ENCODE measurements at regions not wholly inside any gene's neighbourhood (a gene's known extent, or its start where the extent isn't known, plus 50 kb on each side); places are given as distances from the start of the nearest gene placed in this dataset.
A peak's percentile ranks its signal among the peaks of the same experiment; 100 is the strongest.

- H4K5ac ChIP-seq (ENCODE audit: low read depth, low read length): no peak overlapping the region
- H2BK5ac ChIP-seq (ENCODE audit: low read depth, low read length, poor library complexity, severe bottlenecking): no peak overlapping the region
- H4K91ac ChIP-seq (ENCODE audit: insufficient read depth, low read depth, low read length): no peak overlapping the region
- POLR2A ChIA-PET (ENCODE audit: unreplicated experiment): no interaction called here
- CTCF ChIA-PET: no interaction called here
- H3K9ac ChIP-seq (ENCODE audit: low read depth, low read length): no peak overlapping the region
- H3K36me3 ChIP-seq (ENCODE audit: control insufficient read depth, insufficient read depth, low read length): peaks cover under 1% of the 10 kb centered on the region; the same call in 1 of the 2 replicates
- ATAC-seq (ENCODE audit: low read depth) (no peak), DNase-seq (no peak)
- H3K27me3 ChIP-seq (ENCODE audit: control insufficient read depth, insufficient read depth, low read length): no peaks in the 10 kb centered on the region
- no peak overlapping the region for H3K14ac ChIP-seq (replicated peaks; ENCODE audit: low read depth, low read length)
- H3K18ac ChIP-seq (ENCODE audit: low read depth, low read length): no peak overlapping the region
- H3K4me3 ChIP-seq (ENCODE audit: insufficient read depth, low read depth, low read length): no peak overlapping the region
- no peaks in the 10 kb centered on the region for H3K9me3 ChIP-seq (ENCODE audit: control insufficient read depth, insufficient read depth, low read length)
- H2AK9ac ChIP-seq (replicated peaks; ENCODE audit: low read depth, low read length, poor library complexity): peak overlapping the region; percentile 28
- peaks cover 13% of the 10 kb centered on the region; the same call in 1 of the 2 replicates for H3K4me1 ChIP-seq (ENCODE audit: control insufficient read depth, insufficient read depth, low read length)
- H2AFZ ChIP-seq (replicated peaks; ENCODE audit: low read length, poor library complexity): no peak overlapping the region
- 97% methylated on average over 10 of the region's 20 CpGs; no CpG with 5 or more reads in 1 of the 2 experiments for WGBS, 2 experiments (ENCODE audit: extremely low coverage in 2 of 2, insufficient read length in 1 of 2)
- peaks cover 11% of the 10 kb centered on the region; the same call in 1 of the 2 replicates for H3K9me1 ChIP-seq (ENCODE audit: insufficient read depth, low read length)
- in situ Hi-C loops (cut with MboI; ENCODE audit: low sequenced_read_pairs) (no loop called here), intact Hi-C loops (cut with micrococcal nuclease) (no loop called here), dilution Hi-C loops (cut with HindIII; ENCODE audit: low sequenced_read_pairs, unreplicated experiment) (no loop called here)
- H2AK5ac ChIP-seq (ENCODE audit: low read depth, low read length): no peak overlapping the region
- no peak overlapping the region for H3K4me2 ChIP-seq (ENCODE audit: low read depth, low read length)
- TF ChIP-seq RCOR1 (IDR thresholded peaks at IDR 0.05; ENCODE audit: insufficient replicate concordance, low read length): no peak
- TF ChIP-seq NFE2L2 (IDR thresholded peaks at IDR 0.05; ENCODE audit: low read depth, low read length): no peak
- TF ChIP-seq MAFK (IDR thresholded peaks at IDR 0.05; ENCODE audit: low read depth, low read length): no peak
- TF ChIP-seq, protein P1, sequence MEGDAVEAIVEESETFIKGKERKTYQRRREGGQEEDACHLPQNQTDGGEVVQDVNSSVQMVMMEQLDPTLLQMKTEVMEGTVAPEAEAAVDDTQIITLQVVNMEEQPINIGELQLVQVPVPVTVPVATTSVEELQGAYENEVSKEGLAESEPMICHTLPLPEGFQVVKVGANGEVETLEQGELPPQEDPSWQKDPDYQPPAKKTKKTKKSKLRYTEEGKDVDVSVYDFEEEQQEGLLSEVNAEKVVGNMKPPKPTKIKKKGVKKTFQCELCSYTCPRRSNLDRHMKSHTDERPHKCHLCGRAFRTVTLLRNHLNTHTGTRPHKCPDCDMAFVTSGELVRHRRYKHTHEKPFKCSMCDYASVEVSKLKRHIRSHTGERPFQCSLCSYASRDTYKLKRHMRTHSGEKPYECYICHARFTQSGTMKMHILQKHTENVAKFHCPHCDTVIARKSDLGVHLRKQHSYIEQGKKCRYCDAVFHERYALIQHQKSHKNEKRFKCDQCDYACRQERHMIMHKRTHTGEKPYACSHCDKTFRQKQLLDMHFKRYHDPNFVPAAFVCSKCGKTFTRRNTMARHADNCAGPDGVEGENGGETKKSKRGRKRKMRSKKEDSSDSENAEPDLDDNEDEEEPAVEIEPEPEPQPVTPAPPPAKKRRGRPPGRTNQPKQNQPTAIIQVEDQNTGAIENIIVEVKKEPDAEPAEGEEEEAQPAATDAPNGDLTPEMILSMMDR (conservative IDR thresholded peaks at IDR 0.05; ENCODE audit: low read depth, low read length): no peak
- no peak for TF ChIP-seq CEBPB (IDR thresholded peaks at IDR 0.05; ENCODE audit: low read depth, low read length)
- no peak for TF ChIP-seq MAZ (IDR thresholded peaks at IDR 0.05; ENCODE audit: borderline replicate concordance, low read depth, low read length)
- TF ChIP-seq FOS (IDR thresholded peaks at IDR 0.05; ENCODE audit: low read depth, low read length): no peak
- no peak for TF ChIP-seq SMC3 (IDR thresholded peaks at IDR 0.05; ENCODE audit: low read depth, low read length)
- no peak for TF ChIP-seq CHD1 (IDR thresholded peaks at IDR 0.05; ENCODE audit: low read depth, low read length)
- no peak for TF ChIP-seq RFX5 (IDR thresholded peaks at IDR 0.05; ENCODE audit: low read depth, low read length)
- TF ChIP-seq RAD21 (IDR thresholded peaks at IDR 0.05; ENCODE audit: low read length): no peak
- no peak for TF ChIP-seq POLR2A (IDR thresholded peaks at IDR 0.05; ENCODE audit: low read depth, low read length)
- no peak for TF ChIP-seq ELK1 (IDR thresholded peaks at IDR 0.05; ENCODE audit: borderline replicate concordance, low read depth, low read length)
- no peak for TF ChIP-seq BHLHE40 (IDR thresholded peaks at IDR 0.05; ENCODE audit: low read depth, low read length)
- no peak for TF ChIP-seq USF2 (IDR thresholded peaks at IDR 0.05; ENCODE audit: low read depth, low read length)
- no peak for TF ChIP-seq MXI1 (IDR thresholded peaks at IDR 0.05; ENCODE audit: borderline replicate concordance, low read depth, low read length)
- no peak overlapping the region for H3K27ac ChIP-seq (ENCODE audit: insufficient read depth, low read length)
- no TSS peak for BruUV-seq (replicated peaks)
- peaks cover 12 to 51% of the 10 kb centered on the region in 2 experiments; a peak in 3 of 4 replicates for H3K79me1 ChIP-seq (ENCODE audit: low read depth in 1 of 2, low read length in 2 of 2)
- H2BK120ac ChIP-seq (ENCODE audit: low read depth, low read length): no peak overlapping the region
- no peak overlapping the region for H3K23ac ChIP-seq (ENCODE audit: low read depth, low read length)
- H3K56ac ChIP-seq (ENCODE audit: extremely low read depth, insufficient read depth, low read length): no peak overlapping the region
- no peak overlapping the region for H4K8ac ChIP-seq (ENCODE audit: low read depth in 2 of 2, low read length in 2 of 2)
- no peak overlapping the region for H2BK20ac ChIP-seq (ENCODE audit: low read depth, low read length)
- peaks cover 51% of the 10 kb centered on the region for H4K20me1 ChIP-seq (ENCODE audit: insufficient read depth, low read length)
- no peak overlapping the region for H2BK15ac ChIP-seq (ENCODE audit: low read depth, low read length)
- no peak overlapping the region for H3K4ac ChIP-seq (ENCODE audit: low read depth, low read length)
Measured at GRCh38 chr22:25366876-25367466, 147.5 kb downstream of the CRYBB2 start.

Measured in IMR-90 (cell line).